AG04449 (cell line): ENCODE measurements at regions not wholly inside any gene's neighbourhood (a gene's known extent, or its start where the extent isn't known, plus 50 kb on each side); places are given as distances from the start of the nearest gene placed in this dataset.

Experiments
- CTCF ChIA-PET: fragments of 350-600 bp; formaldehyde crosslinking; extraction: SDS; loops from one replicate; lab custom pipeline; 2021; ENCODE audit warnings: antibody characterized with exemption; lab: Yijun Ruan, JAX
- POLR2A ChIA-PET: fragments of 400-600, 350-600 bp; formaldehyde crosslinking; extraction: SDS; loops from one replicate; lab custom pipeline; 2020; ENCODE audit warnings: antibody characterized with exemption, inconsistent platforms; lab: Yijun Ruan, JAX
- DNase-seq: peaks from one replicate; pipeline ENCODE4 v3.0.0-alpha.2; 2010; ENCODE audit warnings: low read depth, low spot score
- H3K4me3 ChIP-seq: 2 replicates; pipeline ENCODE4 v1.5.1; 2011; ENCODE audit warnings: low read depth, mild to moderate bottlenecking, control low read depth, low read length
- CTCF ChIP-seq: IDR thresholded peaks from one replicate; pipeline ENCODE4 v1.5.1; 2011; ENCODE audit warnings: mild to moderate bottlenecking, moderate library complexity, low read length, control low read depth, inconsistent platforms; ENCODE audit not compliant: insufficient read depth; ENCODE audit errors: missing control alignments

- ChIA-PET POLR2A (no interaction called here), CTCF (interaction anchor here (3.3 kb wide), 1 partner anchor 12 kb away, joined by 7 read pairs; no protein-coding TSS in a partner anchor)
- no peak for TF ChIP-seq CTCF
- no peak for DNase-seq
- H3K4me3 ChIP-seq: no peak overlapping the region
These were observed 87.1 kb upstream of the USP9X start for GRCh38 chrX:40998123-40998522.

- no peak for TF ChIP-seq CTCF
- H3K4me3 ChIP-seq: no peak overlapping the region
- ChIA-PET CTCF (no interaction called here), POLR2A (no interaction called here)
- no peak for DNase-seq
These were observed 83.9 kb upstream of the USP9X start for GRCh38 chrX:41001327-41001726.

GRCh38 chrX:41002026-41002425 is 83.2 kb upstream of the USP9X start:
- DNase-seq: no peak
- no peak overlapping the region for H3K4me3 ChIP-seq
- TF ChIP-seq CTCF: no peak
- ChIA-PET CTCF (no interaction called here), POLR2A (no interaction called here)

DNA sequence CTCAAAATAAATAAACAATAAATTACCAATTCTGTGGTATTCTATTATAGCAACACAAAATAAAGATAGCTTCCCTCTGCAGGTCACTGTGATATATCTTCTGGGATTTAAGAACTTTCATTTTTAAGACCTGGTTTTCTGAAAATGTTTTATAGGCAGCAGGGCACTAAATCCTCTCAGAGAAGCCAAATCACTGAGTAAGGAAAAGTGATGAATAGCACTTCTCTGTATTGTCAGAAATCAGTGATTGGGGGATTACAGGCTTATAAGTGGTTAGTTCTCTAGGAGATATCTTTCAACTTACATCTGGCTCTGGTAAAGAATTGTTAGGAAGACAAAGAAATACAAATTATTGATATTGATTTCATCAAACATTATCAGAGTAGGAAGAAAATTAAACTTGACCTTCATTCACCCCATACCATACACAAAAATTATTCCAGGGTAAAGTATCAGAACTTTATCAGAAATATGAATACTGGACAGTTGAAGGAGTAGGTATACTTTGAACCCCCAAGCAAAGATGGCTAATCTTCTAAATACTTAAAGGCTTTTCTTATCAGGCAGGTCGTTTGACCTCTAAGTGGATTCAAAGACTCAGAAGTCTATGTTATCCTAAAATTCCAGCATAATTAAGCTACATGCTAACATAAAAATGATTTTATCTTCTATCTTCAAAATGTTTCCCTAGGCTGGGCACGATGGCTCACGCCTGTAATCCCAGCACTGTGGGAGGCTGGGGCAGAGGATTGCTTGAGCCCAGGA is 81.6 kb upstream of the USP9X start:
- DNase-seq: no peak
- ChIA-PET CTCF (no interaction called here), POLR2A (no interaction called here)
- no peak for TF ChIP-seq CTCF
- H3K4me3 ChIP-seq: no peak overlapping the region

- no peak for TF ChIP-seq CTCF
- CTCF ChIA-PET: no interaction called here
- POLR2A ChIA-PET: no interaction called here
- H3K4me3 ChIP-seq: no peak overlapping the region
- no peak for DNase-seq
These were observed 79.7 kb upstream of the USP9X start for GRCh38 chrX:41005445-41005992.
